B cell (primary cell): ENCODE measurements at regions not wholly inside any gene's neighbourhood (a gene's known extent, or its start where the extent isn't known, plus 50 kb on each side); places are given as distances from the start of the nearest gene placed in this dataset.

ENCODE experiments used
- CTCF ChIP-seq: fragments of 200-600 bp; IDR thresholded peaks from one replicate; pipeline ENCODE4 v1.8.0; 2022; ENCODE audit warnings: antibody characterized with exemption, mild to moderate bottlenecking
- EZH2 ChIP-seq: IDR thresholded peaks from 2 replicates; pipeline ENCODE4 v1.6.1; 2012; ENCODE audit warnings: borderline replicate concordance, low read depth, mild to moderate bottlenecking, moderate library complexity, low read length; ENCODE audit not compliant: insufficient read depth, poor library complexity, severe bottlenecking

- TF ChIP-seq CTCF (no peak), EZH2 (no peak)
These were observed 54.3 kb upstream of the SGO1 start for GRCh38 chr3:20240154-20240883.
